GM21529 (cell line): ENCODE measurements at regions not wholly inside any gene's neighbourhood (a gene's known extent, or its start where the extent isn't known, plus 50 kb on each side); places are given as distances from the start of the nearest gene placed in this dataset.

Experiments
- ATAC-seq: cut with Tn5 transposase; IDR thresholded peaks from one replicate; pipeline ENCODE4 v1.9.1; 2021; ENCODE audit not compliant: unreplicated experiment

DNA sequence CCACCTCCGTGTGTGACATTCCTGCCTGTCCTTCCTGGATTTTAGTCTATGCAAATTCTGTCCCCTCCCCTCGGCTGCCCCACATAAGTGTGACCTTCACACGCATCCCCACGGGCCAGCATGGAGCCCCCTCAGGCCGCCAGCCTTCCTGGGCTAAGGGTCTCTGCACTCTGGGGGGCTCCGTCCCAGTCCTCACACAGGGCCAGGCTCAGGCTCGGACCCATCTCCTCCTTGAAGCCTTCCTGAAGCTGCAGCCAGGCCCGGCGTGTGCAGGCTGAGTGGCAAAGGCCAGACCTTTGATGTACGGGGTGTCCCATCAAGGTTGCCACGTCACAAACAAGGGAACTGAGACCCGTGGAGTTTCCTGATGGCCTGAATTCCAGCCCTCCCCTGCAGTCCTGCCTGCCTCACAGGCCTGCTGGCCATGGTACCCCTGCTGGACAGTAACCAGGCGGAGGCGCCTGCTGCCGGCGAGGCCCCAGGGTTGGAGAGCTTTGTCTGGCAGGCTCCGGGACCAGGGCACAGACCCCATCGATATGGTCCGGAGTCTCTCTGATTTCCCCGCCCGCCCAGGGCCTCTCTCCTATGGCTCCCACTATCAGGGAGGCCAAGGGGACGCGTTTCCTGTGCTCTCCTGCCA is 791.7 kb downstream of the BRD1 start:
- ATAC-seq, result no peak

DNA sequence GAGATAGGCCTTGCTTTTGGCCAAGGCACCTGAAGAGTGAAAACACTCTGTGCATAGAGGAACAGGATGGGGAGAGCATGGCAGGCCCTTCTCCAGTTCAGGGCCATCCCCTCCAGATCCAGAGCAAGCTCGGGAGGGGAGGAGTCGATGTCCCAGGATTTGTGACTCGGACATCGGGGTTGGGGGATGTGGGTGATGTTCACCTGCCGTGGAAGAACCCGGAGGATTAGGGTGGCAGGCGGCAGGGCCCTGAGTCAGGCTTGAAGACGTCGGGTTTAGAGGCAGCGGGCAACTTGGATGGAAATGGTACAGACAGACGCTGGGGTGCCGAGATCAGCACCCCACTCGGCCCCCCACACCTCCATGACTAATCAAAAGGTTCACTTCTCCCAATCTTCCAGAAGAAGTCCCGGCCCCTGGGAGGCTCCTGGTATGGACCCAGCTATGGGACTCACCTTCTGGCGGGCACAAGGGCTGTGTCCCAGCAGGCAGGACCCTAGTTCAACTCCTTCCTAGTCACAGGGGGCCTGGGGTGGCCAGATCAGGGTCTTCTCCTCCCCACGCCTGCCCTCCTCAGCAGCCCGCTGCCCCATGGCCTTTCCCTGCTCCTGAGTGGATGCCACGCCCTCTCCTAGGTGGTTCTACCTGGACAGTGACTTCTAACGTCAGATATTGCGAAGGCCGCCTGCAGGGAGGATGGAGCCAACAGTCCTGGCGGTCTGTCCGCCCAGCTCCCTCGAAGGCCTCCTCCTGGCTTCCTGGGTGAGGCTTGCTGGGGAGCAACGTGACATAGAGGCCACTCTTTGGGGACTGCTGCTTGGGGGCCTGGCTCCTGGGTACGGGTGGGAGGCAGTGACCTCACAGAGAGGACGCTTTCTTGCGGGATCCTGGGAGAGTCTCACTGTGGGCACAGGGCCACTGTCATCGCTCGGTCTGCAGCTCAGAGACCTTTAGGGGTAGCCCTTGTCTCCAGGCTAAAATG is 792.5 kb downstream of the BRD1 start:
- no peak for ATAC-seq

DNA sequence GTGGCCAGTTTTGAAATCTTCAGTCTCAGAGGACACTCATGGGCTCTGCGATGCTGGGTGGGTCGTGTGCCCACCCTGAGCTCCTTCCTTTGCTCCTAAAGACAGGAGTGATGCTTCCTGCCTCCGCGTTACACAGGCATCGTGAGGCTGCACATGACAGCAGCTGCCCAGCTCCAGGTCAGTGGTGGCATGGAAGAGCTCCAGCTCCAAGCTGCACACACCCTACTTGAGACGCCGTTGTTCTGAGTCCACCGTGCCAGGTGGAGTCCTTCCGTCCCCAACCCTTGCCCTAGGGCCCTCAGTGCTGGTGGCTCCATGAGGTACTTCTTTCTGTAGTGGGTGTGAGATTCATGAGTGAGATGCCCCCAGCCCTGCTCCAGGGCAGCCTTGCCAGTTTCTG is 794.1 kb downstream of the BRD1 start:
- ATAC-seq, result no peak

DNA sequence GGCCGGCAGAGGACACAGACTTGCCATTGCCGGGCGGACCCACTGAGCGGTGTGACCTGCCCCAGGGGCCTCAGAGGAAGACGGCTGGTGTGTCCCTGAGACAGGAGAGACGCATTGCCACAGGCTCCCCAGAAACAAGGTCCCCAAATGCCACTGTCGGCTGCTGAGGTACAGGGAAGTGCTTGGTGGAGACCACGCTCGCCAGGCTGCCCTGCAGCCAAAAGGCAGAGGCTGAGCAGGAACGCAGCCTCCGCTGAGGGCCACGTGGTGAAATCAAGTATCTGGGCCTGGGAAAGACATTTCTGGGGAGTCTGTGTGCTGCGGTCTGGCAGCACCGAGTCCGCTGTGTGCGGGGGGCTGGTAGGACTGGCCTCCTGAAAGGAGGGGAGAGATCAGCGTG is 794.9 kb downstream of the BRD1 start:
- ATAC-seq, result no peak

DNA sequence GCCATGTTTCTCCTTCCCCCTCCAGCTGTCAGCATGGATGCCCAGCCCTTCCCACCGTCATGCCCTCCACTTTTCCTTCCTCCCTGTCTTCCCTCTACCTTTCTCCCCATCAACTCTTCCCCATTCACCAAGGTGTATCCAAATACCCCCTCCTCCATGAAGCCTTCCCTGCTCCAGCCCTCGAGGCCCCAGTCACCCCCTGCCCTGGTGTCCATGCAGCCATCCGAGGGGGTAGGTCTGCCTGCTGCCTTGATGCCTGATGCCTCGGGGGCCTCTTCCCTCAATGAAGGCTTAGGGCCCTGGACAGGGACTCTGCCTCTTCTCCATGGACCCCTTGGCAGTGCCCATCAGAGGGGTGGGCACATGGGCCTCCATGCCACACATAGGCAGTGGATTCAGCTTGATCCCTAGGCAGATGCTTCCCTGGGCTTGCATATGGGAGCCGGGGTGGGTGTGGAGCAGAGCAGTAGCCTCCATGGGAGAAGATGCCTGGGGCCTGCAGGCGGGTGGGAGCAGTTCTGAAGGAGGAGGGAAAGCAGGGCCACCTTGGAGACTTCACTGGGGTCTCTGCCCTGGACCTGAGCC is 795.8 kb downstream of the BRD1 start:
- no peak for ATAC-seq

DNA sequence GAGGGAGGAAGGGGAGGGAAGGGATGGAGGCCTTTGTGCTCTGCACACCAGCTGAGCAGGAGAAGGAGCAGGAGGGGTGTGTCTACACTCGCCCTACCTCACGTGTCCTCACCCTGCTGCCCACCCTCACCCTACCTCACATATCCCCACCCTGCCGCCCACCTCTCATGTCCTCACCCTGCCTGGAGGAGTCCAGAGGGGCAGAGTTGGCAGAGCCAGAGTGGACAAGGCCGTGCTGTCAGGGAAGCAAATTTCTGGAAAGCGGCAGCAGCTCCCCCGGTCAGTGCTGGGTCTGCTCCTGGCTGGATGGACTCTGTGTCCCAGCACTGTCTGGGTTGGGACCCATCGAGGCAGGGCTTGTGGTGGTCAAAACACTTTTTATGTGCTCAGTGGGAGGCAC is 799.6 kb downstream of the BRD1 start:
- ATAC-seq, result no peak

DNA sequence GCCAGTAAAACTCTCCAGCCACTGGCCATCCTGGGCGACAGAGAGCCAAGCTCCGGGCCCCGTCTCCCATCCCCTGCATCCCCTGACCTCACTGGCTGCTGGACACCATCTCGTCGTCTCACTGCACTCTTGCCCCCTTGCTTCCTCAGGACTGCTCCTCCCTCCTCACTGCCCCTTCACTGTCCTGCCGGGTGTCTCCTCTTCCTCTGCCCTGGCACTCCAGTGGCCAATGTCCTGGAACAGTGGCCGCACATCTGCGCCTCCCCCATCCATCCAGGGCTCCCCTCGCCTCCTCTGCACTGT is 800.4 kb downstream of the BRD1 start:
- ATAC-seq, result no peak

DNA sequence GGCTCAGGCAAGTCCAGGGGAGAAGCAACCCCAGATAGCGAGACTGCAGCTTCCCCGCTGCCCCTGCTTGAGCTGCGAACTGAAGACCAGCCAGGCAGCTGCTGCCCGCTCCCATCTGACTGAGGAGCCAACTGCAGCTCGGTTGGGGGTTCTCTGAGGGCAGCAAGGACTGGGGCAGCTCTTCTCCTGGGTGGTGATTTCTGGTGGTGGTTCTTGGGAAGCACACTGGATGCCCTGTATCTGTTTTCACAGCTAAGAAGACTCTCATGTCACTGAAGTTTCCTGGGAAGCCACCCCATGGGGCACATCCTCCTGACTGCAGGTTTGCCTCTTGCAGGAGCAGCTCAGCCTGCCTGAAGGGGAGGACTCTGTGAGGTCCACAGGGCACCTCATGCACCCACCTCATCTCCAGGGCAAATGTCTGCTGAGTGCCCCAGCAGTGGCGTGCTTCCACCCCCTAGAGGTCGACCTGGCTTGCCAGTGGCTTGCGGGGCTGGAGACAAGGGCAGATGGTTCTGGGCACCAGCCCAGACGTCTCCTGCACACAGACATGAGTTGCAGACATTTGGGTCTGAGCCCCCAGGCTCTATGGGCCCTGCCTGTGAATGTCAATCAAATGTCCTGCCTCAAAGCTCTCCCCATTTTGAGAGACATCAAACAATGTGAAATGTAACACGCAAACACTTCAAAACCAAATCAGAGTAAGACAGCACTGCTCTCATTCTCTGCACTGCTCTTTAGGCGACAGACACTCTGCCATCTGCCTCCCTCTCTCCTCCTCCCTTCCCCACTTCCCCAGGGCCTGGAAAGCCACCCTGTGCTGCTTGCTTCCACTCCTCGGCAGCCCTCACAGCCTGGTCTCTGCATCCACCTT is 800.9 kb downstream of the BRD1 start:
- no peak for ATAC-seq

DNA sequence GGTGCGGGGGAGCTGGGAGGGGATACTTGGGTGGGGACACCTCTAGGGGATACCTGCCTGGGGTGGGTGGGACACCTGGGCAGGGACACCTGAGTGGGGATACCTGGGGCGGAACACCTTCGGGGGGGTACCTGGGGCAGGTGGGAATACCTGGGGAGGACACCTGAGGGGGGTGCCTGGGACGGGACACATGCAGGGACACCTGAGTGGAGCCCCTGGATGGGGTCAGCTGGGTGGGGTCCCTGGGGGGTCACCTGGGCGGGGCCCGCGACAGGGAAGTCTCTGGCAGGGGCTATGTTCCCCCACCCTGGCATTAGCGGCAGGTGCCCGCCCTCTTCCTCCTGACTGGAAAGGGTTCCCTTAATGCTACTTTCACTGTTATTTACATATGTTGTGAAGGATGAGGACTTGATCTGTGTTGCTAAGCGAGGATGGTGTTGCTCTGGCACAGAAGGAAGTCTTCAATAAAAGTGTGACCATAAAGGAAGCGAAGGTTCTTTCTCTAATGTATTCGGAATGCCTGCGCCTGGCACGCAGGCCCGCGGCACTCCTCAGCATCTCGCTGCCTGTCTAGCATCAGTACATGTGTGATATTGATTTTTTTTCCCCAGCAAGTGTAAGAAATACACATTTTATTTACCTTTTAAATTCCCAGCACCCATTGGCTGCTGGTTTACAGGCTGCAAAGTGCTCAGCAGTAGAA is 801.7 kb downstream of the BRD1 start:
- ATAC-seq, result no peak

DNA sequence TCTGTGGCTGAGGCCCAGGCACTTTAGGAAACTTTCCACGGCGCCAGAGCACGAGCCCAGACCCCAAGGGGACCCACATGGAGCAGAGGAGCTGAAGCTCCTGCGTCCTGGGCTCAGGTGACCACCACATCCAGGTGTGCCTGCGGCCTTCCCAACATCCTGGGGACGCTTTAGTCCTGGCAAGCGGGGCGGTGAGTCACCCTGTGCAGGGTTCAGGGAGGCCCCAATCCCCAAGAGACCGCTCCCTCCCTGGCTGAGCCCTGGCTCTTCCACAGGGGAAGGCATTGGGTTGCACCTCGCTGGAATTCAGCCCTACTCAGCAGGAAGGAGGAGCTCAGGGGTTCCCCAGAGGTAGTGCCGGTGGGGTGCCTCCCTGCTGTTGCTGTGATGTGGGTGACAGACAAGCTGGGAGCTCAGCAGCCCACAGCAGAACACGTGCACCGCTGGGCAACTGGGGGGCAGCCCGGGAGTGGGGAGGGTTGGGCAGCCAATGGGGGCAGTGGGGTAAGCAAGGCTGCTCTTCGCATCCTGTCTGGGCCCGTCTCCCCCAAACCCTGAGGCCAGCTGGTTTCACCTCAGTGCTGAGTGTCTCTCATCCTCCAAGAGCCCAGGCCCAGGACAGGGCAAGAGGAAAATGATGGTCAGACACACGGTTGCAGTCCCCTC is 802.8 kb downstream of the BRD1 start:
- no peak for ATAC-seq

DNA sequence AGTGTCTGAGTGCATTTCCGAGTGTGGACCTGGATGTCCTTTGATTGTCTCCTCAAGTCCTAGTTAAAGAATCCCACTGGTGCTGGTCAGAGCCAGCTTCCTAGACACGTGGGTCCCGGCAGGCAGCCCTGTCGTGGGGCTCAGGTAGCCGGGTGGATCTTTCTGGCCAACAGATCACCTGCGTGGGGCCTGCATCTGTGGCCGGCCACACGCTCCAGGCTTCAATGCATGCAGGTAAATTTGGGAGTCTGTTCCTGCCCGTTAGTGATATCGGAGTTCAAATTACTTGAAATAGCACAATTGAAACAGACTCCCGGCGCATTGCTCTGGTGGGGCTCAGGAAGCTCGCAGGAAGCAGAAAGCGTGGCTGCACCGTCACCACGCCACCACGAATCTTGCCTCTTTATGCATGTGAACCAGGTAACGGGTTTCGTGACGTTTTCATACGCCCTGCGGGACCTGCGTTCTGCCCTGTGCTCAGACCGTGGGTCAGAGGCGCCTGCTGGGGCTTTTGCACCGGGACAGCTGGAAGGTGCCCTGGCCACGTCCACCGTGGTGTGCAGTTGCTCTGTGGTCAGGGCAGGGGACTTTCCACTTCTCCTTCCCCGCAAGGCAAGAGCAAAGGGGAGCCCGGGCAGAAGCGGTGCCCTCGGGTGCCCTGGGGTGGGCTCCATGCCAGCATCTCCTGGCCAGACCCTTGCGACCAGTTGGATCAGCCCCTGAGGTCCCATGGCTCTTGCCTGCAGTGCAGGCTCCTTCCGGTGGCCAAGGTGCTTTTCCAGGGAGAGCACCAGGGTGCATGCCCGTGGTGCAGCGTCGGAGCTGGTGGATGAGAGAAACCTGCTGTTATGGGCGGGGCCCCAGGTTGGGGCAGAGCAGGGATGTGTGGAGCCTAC is 803.5 kb downstream of the BRD1 start:
- ATAC-seq, result no peak

DNA sequence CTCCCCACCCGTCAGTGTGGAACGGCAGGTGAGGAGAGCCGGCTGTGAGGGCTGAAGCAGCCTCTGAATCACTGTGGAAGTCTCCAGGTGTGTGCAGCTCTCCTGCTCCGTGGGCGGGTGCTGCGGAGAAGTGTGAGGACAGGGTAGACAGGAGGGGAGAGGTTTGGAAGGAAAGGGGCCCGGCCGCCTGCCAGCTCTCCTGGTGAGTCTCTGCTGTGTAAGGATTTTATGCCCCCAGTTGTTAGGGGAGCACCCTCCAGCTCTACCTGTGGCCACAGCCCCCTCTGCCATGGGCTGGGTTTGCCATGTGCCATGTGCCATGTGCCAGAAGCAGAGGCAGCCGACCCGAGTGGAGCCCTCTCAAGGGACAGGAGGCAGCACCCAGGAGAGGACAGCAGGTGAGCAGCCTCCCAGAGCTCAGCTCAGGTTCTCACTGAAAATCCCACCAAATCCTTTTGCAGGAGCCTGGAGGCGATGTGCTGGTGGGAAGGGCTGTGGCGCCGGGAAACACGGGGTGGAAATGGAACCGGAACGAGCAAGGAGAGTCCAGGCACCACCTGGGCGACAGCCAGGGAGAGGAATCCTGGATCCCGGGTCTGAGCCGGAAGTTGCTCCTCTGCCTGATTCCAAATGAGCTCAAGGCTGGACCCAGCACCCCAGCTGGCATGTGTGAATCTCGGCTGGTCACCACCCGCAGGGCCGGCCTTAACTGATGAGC is 804.4 kb downstream of the BRD1 start:
- no peak for ATAC-seq

DNA sequence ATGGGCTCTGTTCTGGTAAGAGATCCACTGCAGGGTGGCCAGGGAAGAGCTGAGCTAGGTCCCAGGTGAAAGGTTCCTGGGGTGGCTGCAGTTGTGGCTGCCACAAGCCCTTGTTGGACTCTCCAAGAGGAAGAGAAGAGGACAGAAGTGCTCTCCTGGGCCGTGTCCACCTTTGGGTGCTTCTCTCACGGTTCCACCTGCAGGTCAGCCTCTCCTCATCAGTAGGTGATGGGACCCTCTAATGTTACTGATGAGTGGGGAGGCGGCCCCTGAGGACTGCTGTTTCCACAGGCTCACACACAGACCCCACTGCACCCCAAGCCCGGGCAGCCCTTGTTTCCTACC is 804.9 kb downstream of the BRD1 start:
- no peak for ATAC-seq

DNA sequence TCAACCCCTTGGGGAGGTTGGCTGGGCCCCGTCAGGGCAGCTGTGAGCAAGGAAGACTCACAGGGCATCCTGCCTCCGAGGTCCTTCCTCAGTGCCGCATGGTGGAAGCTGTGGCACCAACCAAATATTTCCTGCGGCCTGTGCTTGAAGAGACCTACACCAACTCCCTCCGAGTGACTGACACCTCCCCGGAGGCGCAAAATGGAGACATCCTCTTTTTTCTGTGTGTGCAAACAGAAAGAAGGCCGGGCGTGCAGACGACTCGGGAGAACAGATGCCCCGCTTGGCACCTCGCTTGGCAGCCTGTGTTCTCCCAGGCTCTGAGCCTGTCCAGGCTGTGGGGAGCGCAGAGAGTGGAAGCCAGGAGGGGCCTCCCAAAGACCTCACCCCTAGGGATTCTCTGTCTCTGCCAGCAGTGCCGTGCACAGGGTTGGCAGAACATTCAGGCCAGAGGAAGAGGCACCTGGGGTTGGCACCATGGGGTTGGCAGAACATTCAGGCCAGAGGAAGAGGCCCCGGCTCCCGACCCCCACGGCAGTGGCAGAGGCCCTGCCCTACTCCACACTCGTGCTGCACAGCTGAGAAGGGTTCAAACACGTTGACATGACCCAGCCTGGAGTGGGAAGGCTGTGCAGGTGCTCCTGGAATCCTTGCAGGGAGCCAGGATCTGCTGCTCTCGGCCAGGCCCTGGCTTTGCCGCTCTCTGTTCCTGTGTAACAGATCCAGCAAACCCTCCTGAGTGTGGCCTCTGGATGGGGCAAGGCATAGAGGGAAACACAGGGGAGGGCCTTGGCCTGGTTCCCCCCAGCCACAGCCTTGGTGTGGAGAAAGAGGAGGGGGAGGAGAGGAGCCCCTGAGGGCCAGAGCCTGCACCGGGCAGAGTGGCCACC is 805.5 kb downstream of the BRD1 start:
- no peak for ATAC-seq

DNA sequence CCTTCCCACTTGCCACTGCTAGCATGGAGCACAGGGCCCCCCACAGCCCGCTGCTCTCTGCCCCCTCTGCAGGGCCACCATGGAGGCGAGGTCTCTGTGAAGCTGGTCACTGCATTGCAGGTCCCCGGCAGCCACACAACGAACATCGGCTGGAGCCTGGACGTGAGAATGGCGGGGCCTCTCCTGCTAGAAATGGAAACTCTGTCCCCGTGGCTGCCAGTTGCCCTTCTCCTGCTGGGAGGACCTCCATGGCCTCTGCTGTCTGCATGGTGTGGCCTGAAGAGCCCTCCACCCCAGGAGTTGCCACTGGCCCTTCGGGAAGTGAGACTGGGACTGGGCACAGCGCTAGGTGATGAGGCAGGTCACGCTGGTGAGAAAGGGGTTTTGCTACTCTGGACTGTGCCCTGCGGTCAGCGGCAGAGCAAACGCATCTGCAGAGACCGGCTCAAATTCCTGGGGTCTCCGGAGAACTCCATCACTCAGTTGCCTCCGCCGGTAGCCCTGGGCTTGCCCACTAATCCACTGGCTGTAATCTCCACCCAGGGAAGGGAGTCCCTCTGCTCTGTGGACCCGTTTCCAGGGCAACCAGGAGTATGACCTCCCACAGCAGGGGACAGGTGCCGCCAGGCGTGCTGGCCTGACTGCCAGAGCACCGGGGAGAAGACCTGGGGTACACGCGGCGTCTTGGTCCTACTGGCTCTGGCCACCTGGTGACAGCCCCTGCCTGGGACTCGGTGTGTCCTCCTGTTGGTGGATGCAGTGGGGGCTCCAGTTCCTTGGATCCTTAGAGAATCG is 806.3 kb downstream of the BRD1 start:
- ATAC-seq, result no peak

DNA sequence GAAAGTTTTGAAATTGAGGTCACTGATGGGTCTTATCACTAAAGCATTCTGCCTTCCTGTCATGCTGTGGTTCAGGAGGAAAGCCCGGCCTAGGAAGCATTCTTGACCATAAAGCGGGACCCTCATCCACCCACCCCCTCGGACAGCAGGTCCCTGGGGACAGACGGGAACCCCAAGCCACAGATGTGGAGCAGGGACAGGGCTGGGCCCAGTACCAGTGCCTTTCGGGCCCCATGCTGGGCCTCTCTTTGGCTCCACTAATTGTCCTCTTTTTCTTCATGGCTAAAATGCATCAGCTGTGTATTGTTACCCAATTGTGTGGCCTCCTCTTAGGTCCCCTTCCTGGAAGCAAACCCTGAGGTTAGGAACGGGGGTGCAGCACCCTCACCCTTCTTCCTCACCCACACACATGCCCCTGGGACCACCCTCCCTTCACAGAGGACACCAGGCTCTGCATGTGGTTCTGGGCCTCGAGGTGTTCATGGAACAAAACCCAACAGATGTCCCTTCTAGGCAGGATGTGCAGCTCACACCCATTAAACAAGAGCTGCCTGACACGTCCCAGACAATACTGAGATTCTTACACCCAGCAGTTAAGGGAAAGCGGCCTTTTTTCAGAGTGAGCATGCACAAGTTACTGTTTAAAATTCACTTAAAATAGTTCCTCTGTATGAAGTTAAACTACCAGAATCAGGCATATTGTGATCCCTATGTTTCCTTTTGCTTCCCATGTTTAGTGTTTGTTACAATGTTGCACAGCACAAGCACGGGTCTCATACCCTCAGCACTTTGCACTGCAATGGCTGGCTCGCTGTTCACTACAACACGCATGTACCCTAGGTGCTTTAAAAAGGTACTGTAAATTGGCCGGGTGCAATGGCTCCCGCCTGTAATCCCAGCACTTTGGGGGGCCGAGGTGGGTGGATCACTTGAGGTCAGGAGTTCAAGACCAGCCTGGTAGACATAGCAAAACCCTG is 807.6 kb downstream of the BRD1 start:
- ATAC-seq, result no peak
